Stimulated activated CD8-positive, alpha-beta memory T cell treated with anti-CD3 and anti-CD28 coated beads, Interleukin-7, amount 100 ng/mL, for 4 hours (primary cell): ENCODE measurements at regions not wholly inside any gene's neighbourhood (a gene's known extent, or its start where the extent isn't known, plus 50 kb on each side); places are given as distances from the start of the nearest gene placed in this dataset.

Experiments
- DNase-seq, 2 donors: peaks; one replicate each; pipeline ENCODE4 v3.0.0-alpha.2; 2020; ENCODE audit warnings: low read depth in 2 of 2

GRCh38 chr18:10057894-10058791 is 144.3 kb downstream of the VAPA start:
- no peak for DNase-seq

- DNase-seq: no peak
Observed at GRCh38 chr18:10059610-10060468, 146.0 kb downstream of the VAPA start.

GRCh38 chr18:10060469-10060782 is 146.6 kb downstream of the VAPA start:
- DNase-seq: no peak

GRCh38 chr18:10060841-10061240 is 147.0 kb downstream of the VAPA start:
- no peak for DNase-seq

DNA sequence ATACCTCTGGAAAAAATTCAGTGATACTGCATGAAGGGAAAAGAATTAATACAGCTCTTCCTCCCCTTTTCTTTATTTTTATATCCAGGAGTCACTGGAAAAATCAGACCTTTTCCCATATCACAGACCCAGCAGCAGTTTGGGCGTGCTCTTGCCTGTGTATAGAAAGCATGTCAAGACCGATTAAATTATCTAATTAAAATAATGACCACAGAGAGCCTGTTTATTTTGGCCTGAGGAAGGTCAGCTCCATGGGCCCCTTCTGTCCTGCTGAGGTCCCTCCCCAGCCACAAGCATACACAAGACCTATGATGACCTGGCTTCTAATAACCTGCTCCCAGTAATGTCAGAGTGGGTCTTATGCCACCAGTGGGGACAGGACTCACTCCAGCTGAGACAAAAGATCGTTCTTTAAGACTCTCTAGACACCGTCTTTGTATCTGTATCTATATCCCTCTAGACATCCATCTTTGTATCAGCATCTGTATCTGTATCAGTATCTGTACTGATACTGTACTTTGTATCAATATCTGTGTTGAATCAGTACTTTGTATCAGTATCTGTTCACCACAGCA is 147.8 kb downstream of the VAPA start:
- DNase-seq: no peak

- no peak for DNase-seq
Observed at GRCh38 chr18:10062302-10063300, 148.8 kb downstream of the VAPA start.

- DNase-seq: no peak
Observed at GRCh38 chr18:10063489-10063888, 149.7 kb downstream of the VAPA start.

DNA sequence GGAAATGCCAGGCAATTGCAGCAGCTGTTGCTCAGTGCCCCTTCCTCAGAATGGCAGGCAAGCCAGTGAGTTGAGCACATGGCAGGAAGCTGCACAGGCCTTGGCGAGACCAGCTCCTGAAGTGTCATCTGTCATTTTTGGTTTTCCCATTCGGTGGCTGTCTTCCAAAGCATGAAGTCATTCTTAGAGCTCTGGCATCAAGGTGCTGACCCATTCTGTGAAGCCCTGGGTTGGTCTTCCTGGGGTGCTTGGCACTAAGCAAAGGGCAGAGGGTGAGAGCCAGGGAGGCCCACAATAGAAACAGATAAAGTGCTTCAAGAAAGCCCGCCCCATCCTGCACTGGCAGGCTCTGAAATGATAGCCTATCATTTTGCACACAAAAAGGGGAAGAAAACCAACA is 150.5 kb downstream of the VAPA start:
- DNase-seq: no peak

DNA sequence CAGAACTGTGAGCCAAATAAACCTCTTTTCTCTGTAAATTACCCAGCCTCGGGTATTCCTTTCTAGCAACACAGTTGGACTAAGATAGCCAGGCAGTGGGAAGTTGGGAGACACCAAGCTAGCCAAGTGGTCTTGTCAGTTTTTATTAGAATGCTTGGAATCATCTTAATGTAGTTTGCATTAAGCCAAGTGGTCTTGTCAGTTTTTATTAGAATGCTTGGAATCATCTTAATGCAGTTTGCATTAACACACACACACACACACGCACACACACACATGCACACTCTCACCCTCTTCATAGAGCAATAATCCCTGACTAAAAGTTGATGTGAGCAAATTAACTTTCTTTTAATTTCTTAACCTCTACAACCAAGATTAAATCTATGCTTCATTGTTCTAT is 151.5 kb downstream of the VAPA start:
- DNase-seq: no peak

DNA sequence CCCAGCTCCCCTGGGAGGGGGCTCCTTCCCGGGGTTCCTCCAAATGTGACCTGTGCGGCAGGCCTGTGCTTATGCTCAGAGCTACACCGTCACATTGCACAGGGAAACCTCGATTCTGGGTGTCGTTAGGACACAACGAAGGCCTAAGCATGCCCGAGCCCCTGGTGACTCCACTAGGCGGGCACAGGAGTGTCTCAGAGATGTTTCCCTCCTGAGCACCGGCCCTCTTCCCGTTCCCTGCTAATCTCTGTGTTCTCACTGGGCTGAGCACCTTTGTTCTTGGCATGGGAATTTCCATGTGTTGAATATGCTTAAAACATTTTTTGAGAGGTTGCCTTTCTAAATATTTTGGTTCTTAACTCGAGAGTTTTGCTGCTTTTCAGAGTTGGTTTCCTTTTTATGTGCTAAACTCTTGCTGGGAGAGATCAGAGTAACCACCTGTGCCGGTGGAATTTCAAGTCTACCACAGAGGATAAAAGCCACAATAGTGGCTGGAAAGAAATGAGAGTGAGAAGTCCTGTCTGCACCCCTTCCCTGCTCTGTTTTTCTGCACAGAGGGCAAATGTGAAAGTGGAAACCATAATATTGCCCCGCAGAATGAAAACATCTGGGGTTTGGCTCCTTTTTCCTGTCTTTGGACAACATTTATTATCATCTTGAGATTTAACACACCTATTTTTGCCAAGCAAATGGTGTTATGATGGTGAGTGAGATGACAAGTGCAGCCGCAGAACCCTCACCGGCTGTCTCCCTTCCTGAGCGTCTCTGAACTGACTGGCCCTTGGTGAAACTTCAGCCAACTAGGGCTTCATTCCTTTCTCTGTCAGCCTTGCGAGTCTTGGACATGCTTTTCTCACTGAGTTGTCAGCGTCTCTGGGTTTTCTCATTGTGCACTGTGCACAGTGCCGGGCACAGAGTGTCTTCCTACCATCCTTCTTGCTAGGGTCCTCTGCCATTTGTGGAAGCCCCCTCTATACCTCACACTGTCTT is 154.1 kb downstream of the VAPA start:
- DNase-seq: no peak

GRCh38 chr18:10068766-10069567 is 155.2 kb downstream of the VAPA start:
- no peak for DNase-seq

GRCh38 chr18:10070561-10071000 is 156.8 kb downstream of the VAPA start:
- DNase-seq: no peak

- DNase-seq: no peak
Observed at GRCh38 chr18:10072671-10073175, 158.9 kb downstream of the VAPA start.

GRCh38 chr18:10074110-10074509 is 160.3 kb downstream of the VAPA start:
- no peak for DNase-seq

GRCh38 chr18:10074728-10075127 is 160.9 kb downstream of the VAPA start:
- DNase-seq: no peak

DNA sequence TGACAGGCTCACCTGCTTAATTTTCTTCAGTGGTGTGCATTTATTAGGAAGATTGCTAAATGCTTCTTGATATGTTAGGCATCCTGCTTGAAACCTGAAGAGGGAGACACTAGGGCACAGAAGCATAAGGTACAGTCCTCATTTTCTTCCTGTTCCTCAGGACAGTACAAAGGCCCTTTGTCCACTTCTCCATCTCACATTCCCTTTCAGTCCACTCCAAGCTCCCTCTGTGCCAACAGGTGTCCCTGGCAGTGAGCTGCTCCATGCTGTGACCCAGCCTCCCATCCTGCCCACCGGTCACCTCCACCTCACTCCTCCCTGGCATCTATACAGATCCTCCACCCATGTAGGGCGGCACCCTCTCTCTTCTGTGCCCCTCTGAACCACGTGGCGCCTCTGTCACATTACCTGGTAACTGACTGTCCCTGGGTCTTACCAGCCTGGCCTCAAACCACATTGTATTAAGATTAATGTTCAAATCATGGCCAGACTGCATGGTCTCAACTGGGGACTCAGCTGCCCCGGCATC is 162.8 kb downstream of the VAPA start:
- no peak for DNase-seq

DNA sequence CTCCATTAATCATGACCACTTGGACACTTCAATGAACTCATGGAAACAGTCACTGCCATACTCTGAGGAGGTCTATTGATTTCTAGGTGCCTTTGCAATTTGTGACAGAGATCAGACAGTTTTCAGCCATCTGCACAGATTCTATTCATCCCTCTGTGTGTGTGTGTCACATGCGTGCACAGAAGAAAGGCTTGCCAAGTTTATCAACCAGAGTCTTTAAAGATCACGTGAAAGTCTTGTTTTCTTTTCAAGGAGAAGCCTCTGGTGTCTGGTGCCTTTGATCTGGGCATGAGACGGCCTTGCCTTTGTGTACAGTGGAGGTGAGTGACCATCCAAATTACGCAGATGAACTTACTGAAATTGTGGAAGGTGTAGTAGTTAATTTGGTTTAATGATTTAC is 164.2 kb downstream of the VAPA start:
- no peak for DNase-seq

DNA sequence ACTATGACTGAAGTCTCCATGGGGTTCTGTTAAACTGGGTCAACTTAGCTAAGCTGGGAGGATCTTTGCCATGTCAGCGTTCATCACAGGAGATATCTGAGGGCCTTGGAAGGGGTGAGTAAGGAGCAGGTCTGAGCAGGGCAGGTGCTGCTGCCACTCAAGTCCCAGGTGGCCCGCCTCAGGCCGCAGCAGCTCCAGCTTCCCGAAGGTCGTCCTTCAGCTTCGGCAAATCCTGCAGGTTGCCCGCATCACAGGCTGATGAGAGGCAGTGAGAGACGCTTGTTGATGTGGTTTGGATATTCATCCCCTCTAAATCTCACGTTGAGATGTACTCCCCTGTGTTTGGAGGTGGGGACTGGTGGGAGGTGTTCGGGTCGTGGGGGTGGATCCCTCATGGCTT is 166.6 kb downstream of the VAPA start:
- DNase-seq: no peak

DNA sequence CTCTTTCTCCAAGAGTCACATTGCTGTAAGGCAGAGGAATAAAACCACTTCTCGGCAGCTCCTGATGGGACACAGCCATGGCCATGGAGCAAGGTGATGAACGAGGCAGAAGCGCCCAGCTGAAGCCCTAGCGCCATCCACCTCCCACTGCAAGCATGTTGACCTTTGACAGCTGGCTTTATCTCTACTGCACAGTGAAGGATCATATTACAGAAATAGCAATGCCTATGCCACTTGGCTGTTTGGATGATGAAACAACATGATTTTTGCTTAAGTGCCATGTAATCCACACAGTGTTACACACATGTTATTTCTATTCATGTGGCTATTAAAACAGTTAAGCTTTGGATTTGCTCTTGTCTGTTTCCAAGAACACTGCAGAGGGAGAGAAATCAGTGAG is 167.7 kb downstream of the VAPA start:
- no peak for DNase-seq
